Glomerular visceral epithelial cell (primary cell): ENCODE measurements at regions not wholly inside any gene's neighbourhood (a gene's known extent, or its start where the extent isn't known, plus 50 kb on each side); places are given as distances from the start of the nearest gene placed in this dataset.

Experiments
- DNase-seq: peaks from one replicate; pipeline ENCODE4 v3.0.0-alpha.2; 2016; ENCODE audit errors: extremely low spot score

GRCh38 chr20:21967481-21967880, 262.0 kb downstream of the PAX1 start:
- DNase-seq: no peak

- no peak for DNase-seq
Observed at GRCh38 chr20:21956591-21956990, 251.1 kb downstream of the PAX1 start.

- DNase-seq: no peak
Observed at GRCh38 chr20:21947406-21947805, 241.9 kb downstream of the PAX1 start.

GRCh38 chr20:21944227-21944626, 238.8 kb downstream of the PAX1 start:
- DNase-seq: no peak

GRCh38 chr20:21941941-21942805, 236.7 kb downstream of the PAX1 start:
- DNase-seq: no peak

GRCh38 chr20:21936720-21937380, 231.4 kb downstream of the PAX1 start:
- DNase-seq: no peak

GRCh38 chr20:21936261-21936660, 230.8 kb downstream of the PAX1 start:
- DNase-seq: no peak

- no peak for DNase-seq
Observed at GRCh38 chr20:21933526-21933925, 228.1 kb downstream of the PAX1 start.

- DNase-seq: no peak
Observed at GRCh38 chr20:21921251-21921650, 215.8 kb downstream of the PAX1 start.

- no peak for DNase-seq
Observed at GRCh38 chr20:21920211-21920610, 214.7 kb downstream of the PAX1 start.

GRCh38 chr20:21918398-21918797, 212.9 kb downstream of the PAX1 start:
- no peak for DNase-seq

- DNase-seq: no peak
Observed at GRCh38 chr20:21902391-21902790, 196.9 kb downstream of the PAX1 start.

GRCh38 chr20:21901470-21902275, 196.2 kb downstream of the PAX1 start:
- DNase-seq: no peak

GRCh38 chr20:21900431-21900830, 195.0 kb downstream of the PAX1 start:
- DNase-seq: no peak

GRCh38 chr20:21874921-21875320, 169.5 kb downstream of the PAX1 start:
- no peak for DNase-seq

- no peak for DNase-seq
Observed at GRCh38 chr20:21874127-21874526, 168.7 kb downstream of the PAX1 start.

GRCh38 chr20:21873291-21873690, 167.8 kb downstream of the PAX1 start:
- DNase-seq: no peak

GRCh38 chr20:21867811-21868210, 162.3 kb downstream of the PAX1 start:
- no peak for DNase-seq

- no peak for DNase-seq
Observed at GRCh38 chr20:21867353-21867752, 161.9 kb downstream of the PAX1 start.

GRCh38 chr20:21862956-21863355, 157.5 kb downstream of the PAX1 start:
- no peak for DNase-seq

GRCh38 chr20:21862259-21862946, 156.9 kb downstream of the PAX1 start:
- no peak for DNase-seq

- no peak for DNase-seq
Observed at GRCh38 chr20:21840991-21841390, 135.5 kb downstream of the PAX1 start.
